ENCODE measurements at regions not wholly inside any gene's neighbourhood (a gene's known extent, or its start where the extent isn't known, plus 50 kb on each side); places are given as distances from the start of the nearest gene placed in this dataset.

DNA sequence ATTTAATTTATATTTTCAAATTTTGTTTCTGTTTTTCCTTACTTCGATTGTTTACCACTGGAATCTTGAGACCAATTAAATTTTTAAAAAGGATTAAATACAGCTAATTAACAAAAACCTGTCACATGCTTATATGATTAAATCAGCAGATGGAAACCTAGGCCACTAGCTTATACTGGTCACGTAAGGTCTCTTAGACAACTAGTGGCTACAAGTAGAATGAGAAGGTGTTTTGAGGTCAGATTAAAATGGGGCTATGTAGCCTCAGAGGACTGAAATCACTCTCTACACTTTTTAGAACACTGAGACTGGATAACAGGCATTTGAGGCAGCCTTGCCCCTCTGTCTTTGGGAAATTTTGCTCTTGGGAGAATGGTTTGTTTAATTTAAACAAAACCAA is 246.5 kb upstream of the ONECUT1 start:
- no peak overlapping the region for H3K27ac ChIP-seq (ENCODE audit: low read depth in 1 of 2, low read length in 2 of 2)
- peaks cover 0 to 14% (median 3%) of the 10 kb centered on the region in 7 donors for H3K9me3 Mint-ChIP-seq
- no peak overlapping the region for H3K9ac ChIP-seq (ENCODE audit: insufficient read depth, low read length, poor library complexity, severe bottlenecking)
- peaks cover 0 to 7% (median 0%) of the 10 kb centered on the region in 3 donors for H3K27me3 Mint-ChIP-seq (ENCODE audit: low read depth in 3 of 3)
- no CpG with 5 or more reads among the region's 2 CpGs for WGBS (ENCODE audit: insufficient coverage)
- no peaks in the 10 kb centered on the region for H4K20me1 ChIP-seq (ENCODE audit: insufficient read depth, low read length)
- no peaks in the 10 kb centered on the region for H3K4me1 Mint-ChIP-seq
- no peaks in the 10 kb centered on the region for H3K9me3 ChIP-seq (replicated peaks in 1 of 2; ENCODE audit: control insufficient read depth in 1 of 2, insufficient read depth in 1 of 2, low read length in 2 of 2)
- no peak overlapping the region for H3K4me3 ChIP-seq (replicated peaks in 1 of 3; ENCODE audit: low read depth in 2 of 3, low read length in 3 of 3)
- no peak overlapping the region for H2AFZ ChIP-seq (ENCODE audit: insufficient read depth, low read depth, low read length, poor library complexity, severe bottlenecking)
- H3K36me3 ChIP-seq (replicated peaks in 1 of 2; ENCODE audit: control insufficient read depth in 1 of 2, insufficient read depth in 2 of 2, low read length in 2 of 2) = no peaks in the 10 kb centered on the region
- no peak overlapping the region for H3K4me3 Mint-ChIP-seq
- TF ChIP-seq CTCF (IDR thresholded peaks at IDR 0.05) = no peak
- intact Hi-C loops (cut with micrococcal nuclease) = no loop called here
- no peaks in the 10 kb centered on the region for H3K79me2 ChIP-seq (ENCODE audit: insufficient read depth, low read length)
- no peaks in the 10 kb centered on the region for H3K4me1 ChIP-seq (ENCODE audit: control insufficient read depth in 1 of 2, insufficient read depth in 2 of 2, low read length in 2 of 2)
- no peaks in the 10 kb centered on the region for H3K36me3 Mint-ChIP-seq
- no peaks in the 10 kb centered on the region for H3K27me3 ChIP-seq (ENCODE audit: control insufficient read depth in 2 of 2, insufficient read depth in 2 of 2, low read length in 2 of 2)
- no peak overlapping the region for H3K4me2 ChIP-seq (replicated peaks; ENCODE audit: extremely low read depth, low read length, poor library complexity, severe bottlenecking)
- H3K27ac Mint-ChIP-seq = no peak overlapping the region
- DNase-seq = no peak

- Histone ChIP-seq H3K4me1 (ENCODE audit: control insufficient read depth in 1 of 2, insufficient read depth in 2 of 2, low read length in 2 of 2) (no peaks in the 10 kb centered on the region), H4K20me1 (ENCODE audit: insufficient read depth, low read length) (no peaks in the 10 kb centered on the region), H3K9ac (ENCODE audit: insufficient read depth, low read length, poor library complexity, severe bottlenecking) (no peak overlapping the region), H2AFZ (ENCODE audit: insufficient read depth, low read depth, low read length, poor library complexity, severe bottlenecking) (no peak overlapping the region), H3K27me3 (ENCODE audit: control insufficient read depth in 2 of 2, insufficient read depth in 2 of 2, low read length in 2 of 2) (no peaks in the 10 kb centered on the region), H3K4me3 (replicated peaks in 1 of 3; ENCODE audit: low read depth in 2 of 3, low read length in 3 of 3) (no peak overlapping the region), H3K79me2 (ENCODE audit: insufficient read depth, low read length) (no peaks in the 10 kb centered on the region), H3K36me3 (replicated peaks in 1 of 2; ENCODE audit: control insufficient read depth in 1 of 2, insufficient read depth in 2 of 2, low read length in 2 of 2) (no peaks in the 10 kb centered on the region), H3K27ac (ENCODE audit: low read depth in 1 of 2, low read length in 2 of 2) (no peak overlapping the region), H3K9me3 (replicated peaks in 1 of 2; ENCODE audit: control insufficient read depth in 1 of 2, insufficient read depth in 1 of 2, low read length in 2 of 2) (no peaks in the 10 kb centered on the region), H3K4me2 (replicated peaks; ENCODE audit: extremely low read depth, low read length, poor library complexity, severe bottlenecking) (no peak overlapping the region)
- H3K27ac Mint-ChIP-seq = no peak overlapping the region
- peaks cover 0 to 7% (median 2%) of the 10 kb centered on the region in 3 donors for H3K27me3 Mint-ChIP-seq (ENCODE audit: low read depth in 3 of 3)
- TF ChIP-seq CTCF (IDR thresholded peaks at IDR 0.05) = no peak
- H3K4me1 Mint-ChIP-seq = no peaks in the 10 kb centered on the region
- DNase-seq = no peak
- intact Hi-C loops (cut with micrococcal nuclease) = no loop called here
- 89% methylated on average over 4 of the region's 4 CpGs for WGBS (ENCODE audit: insufficient coverage)
- H3K4me3 Mint-ChIP-seq = no peak overlapping the region
- peaks cover 0 to 11% (median 3%) of the 10 kb centered on the region in 7 donors for H3K9me3 Mint-ChIP-seq
- no peaks in the 10 kb centered on the region for H3K36me3 Mint-ChIP-seq
These were observed 244.7 kb upstream of the ONECUT1 start for GRCh38 chr15:53034767-53035245.

All from CD14-positive monocyte (primary cell).